Uterus (tissue), 3 donors: ENCODE measurements at regions not wholly inside any gene's neighbourhood (a gene's known extent, or its start where the extent isn't known, plus 50 kb on each side); places are given as distances from the start of the nearest gene placed in this dataset.

Experiments
- DNase-seq, 2 donors: peaks; one replicate each; pipeline ENCODE4 v3.0.0-alpha.2; 2019 to 2020
- H3K27ac ChIP-seq, 2 donors: fragments of 200-600 bp; sonication (generic); 1 replicate in 1 of 2; 2 replicates in 1 of 2; pipeline ENCODE4 v1.5.1; 2016 to 2018
- H3K27me3 ChIP-seq, 2 donors: fragments of 200-600 bp; sonication (generic); one replicate each; pipeline ENCODE4 v1.5.1; 2018 to 2019; ENCODE audit warnings: control low read depth in 1 of 2
- H3K36me3 ChIP-seq, 2 donors: fragments of 200-600 bp; sonication (generic); one replicate each; pipeline ENCODE4 v1.5.1; 2019; ENCODE audit warnings: control low read depth in 1 of 2
- H3K4me1 ChIP-seq, 2 donors: fragments of 200-600 bp; sonication (generic); one replicate each; pipeline ENCODE4 v1.5.1; 2018 to 2019; ENCODE audit warnings: control low read depth in 1 of 2
- H3K4me3 ChIP-seq, 2 donors: fragments of 200-600 bp; sonication (generic); 1 replicate in 1 of 2; 2 replicates in 1 of 2; pipeline ENCODE4 v1.5.1; 2018 to 2019; ENCODE audit warnings: mild to moderate bottlenecking in 1 of 2
- H3K9me3 ChIP-seq, 2 donors: fragments of 200-600 bp; sonication (generic); one replicate each; pipeline ENCODE4 v1.5.1; 2019; ENCODE audit warnings: control low read depth in 1 of 2
- CTCF ChIP-seq, 4 experiments: fragments of 200-600 bp in 2 of 4; fragments of 450-650 bp in 2 of 4; sonication (generic) in 2 of 4; IDR thresholded peaks; one replicate each; pipeline ENCODE4 v1.5.1; 2016 to 2019; ENCODE audit warnings: antibody characterized with exemption in 4 of 4, mild to moderate bottlenecking in 2 of 4, moderate library complexity in 1 of 4
- POLR2A ChIP-seq, 2 donors: fragments of 450-650 bp; IDR thresholded peaks; one replicate each; pipeline ENCODE4 v1.6.1; 2016; ENCODE audit warnings: antibody characterized with exemption in 2 of 2, mild to moderate bottlenecking in 1 of 2, moderate library complexity in 1 of 2
- intact Hi-C: fragments of 100-400 bp; cut with DNase I; formaldehyde crosslinking; loops from one replicate; pipeline ENCODE4 v1.15.1; 2023; ENCODE audit warnings: low total_unique reads
- donor health status: DM: yes; HTN: yes; CAD: no.

- no peak for TF ChIP-seq POLR2A (IDR thresholded peaks at IDR 0.05)
- TF ChIP-seq CTCF (IDR thresholded peaks at IDR 0.05): no peak
- Histone ChIP-seq H3K4me1 (no peaks in the 10 kb centered on the region), H3K36me3 (no peaks in the 10 kb centered on the region), H3K27ac (no peak overlapping the region), H3K4me3 (no peak overlapping the region), H3K27me3 (no peaks in the 10 kb centered on the region), H3K9me3 (no peaks in the 10 kb centered on the region)
- intact Hi-C loops: no loop called here
- DNase-seq: no peak
Measured at GRCh38 chr5:57831932-57832331, 349.3 kb upstream of the ACTBL2 start.

- no peaks in the 10 kb centered on the region for H3K36me3 ChIP-seq
- no peak overlapping the region for H3K4me3 ChIP-seq
- no peak overlapping the region for H3K27ac ChIP-seq
- H3K4me1 ChIP-seq: no peaks in the 10 kb centered on the region
- no peaks in the 10 kb centered on the region for H3K9me3 ChIP-seq
- DNase-seq: no peak
- H3K27me3 ChIP-seq: no peaks in the 10 kb centered on the region
- TF ChIP-seq CTCF (IDR thresholded peaks at IDR 0.05) (no peak), POLR2A (IDR thresholded peaks at IDR 0.05) (no peak)
- intact Hi-C loops: no loop called here
Measured at GRCh38 chr5:57831090-57831489, 348.5 kb upstream of the ACTBL2 start.

GRCh38 chr5:57828221-57828620 is 345.6 kb upstream of the ACTBL2 start:
- Histone ChIP-seq H3K9me3 (no peaks in the 10 kb centered on the region), H3K36me3 (no peaks in the 10 kb centered on the region), H3K4me3 (no peak overlapping the region), H3K27ac (no peak overlapping the region), H3K27me3 (no peaks in the 10 kb centered on the region), H3K4me1 (no peaks in the 10 kb centered on the region)
- DNase-seq: no peak
- TF ChIP-seq POLR2A (IDR thresholded peaks at IDR 0.05) (no peak), CTCF (IDR thresholded peaks at IDR 0.05) (no peak)
- intact Hi-C loops: no loop called here

- H3K27ac ChIP-seq: no peak overlapping the region
- no peaks in the 10 kb centered on the region for H3K9me3 ChIP-seq
- intact Hi-C loops: no loop called here
- TF ChIP-seq POLR2A (IDR thresholded peaks at IDR 0.05) (no peak), CTCF (IDR thresholded peaks at IDR 0.05) (no peak)
- no peak overlapping the region for H3K4me3 ChIP-seq
- DNase-seq: no peak
- no peaks in the 10 kb centered on the region for H3K36me3 ChIP-seq
- no peaks in the 10 kb centered on the region for H3K27me3 ChIP-seq
- no peaks in the 10 kb centered on the region for H3K4me1 ChIP-seq
Measured at GRCh38 chr5:57825031-57825686, 342.5 kb upstream of the ACTBL2 start.

- Histone ChIP-seq H3K4me3 (no peak overlapping the region), H3K9me3 (no peaks in the 10 kb centered on the region), H3K36me3 (no peaks in the 10 kb centered on the region), H3K27me3 (no peaks in the 10 kb centered on the region), H3K27ac (no peak overlapping the region), H3K4me1 (no peaks in the 10 kb centered on the region)
- intact Hi-C loops: no loop called here
- TF ChIP-seq POLR2A (IDR thresholded peaks at IDR 0.05) (no peak), CTCF (IDR thresholded peaks at IDR 0.05) (no peak)
- DNase-seq: no peak
Measured at GRCh38 chr5:57824623-57825022, 342.0 kb upstream of the ACTBL2 start.
